Activated CD4-positive, CD25-positive, alpha-beta regulatory T cell treated with anti-CD3 and anti-CD28 coated beads, Interleukin-2, amount 50 U/mL, for 24 hours (primary cell): ENCODE measurements at regions not wholly inside any gene's neighbourhood (a gene's known extent, or its start where the extent isn't known, plus 50 kb on each side); places are given as distances from the start of the nearest gene placed in this dataset.

Experiments
- ATAC-seq, 2 donors: fragments of 150-1000 bp; cut with Tn5 transposase; one replicate each; pipeline ENCODE4 v1.10.0; 2021; ENCODE audit warnings: mild to moderate bottlenecking in 1 of 2, moderate library complexity in 1 of 2

- ATAC-seq = no peak
Measured at GRCh38 chr3:117534138-117534537, 824.6 kb downstream of the TUSC7 start.

DNA sequence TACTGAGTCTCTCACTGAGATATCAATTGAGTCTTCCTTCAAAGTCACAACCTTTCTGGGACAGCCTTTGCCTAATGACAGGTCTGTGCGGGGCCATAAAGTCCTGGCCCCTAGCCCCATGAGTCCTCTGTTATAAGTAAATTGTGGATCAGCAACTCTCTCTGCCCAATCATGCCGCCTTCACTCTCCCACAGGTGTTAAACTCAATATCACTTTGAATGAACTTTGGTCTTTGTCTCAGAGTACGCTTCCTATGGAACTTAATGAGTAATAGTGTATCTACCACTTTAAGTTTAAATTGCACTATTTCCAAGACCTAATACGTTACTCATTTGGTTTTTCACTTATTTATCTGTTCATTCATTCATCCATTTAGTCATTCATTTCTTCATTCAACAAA, 826.4 kb downstream of the TUSC7 start:
- ATAC-seq = no peak

GRCh38 chr3:117537949-117538348, 828.4 kb downstream of the TUSC7 start:
- ATAC-seq = no peak

- no peak for ATAC-seq
Measured at GRCh38 chr3:117539729-117540128, 830.1 kb downstream of the TUSC7 start.

GRCh38 chr3:117540597-117540996, 831.0 kb downstream of the TUSC7 start:
- ATAC-seq = no peak

DNA sequence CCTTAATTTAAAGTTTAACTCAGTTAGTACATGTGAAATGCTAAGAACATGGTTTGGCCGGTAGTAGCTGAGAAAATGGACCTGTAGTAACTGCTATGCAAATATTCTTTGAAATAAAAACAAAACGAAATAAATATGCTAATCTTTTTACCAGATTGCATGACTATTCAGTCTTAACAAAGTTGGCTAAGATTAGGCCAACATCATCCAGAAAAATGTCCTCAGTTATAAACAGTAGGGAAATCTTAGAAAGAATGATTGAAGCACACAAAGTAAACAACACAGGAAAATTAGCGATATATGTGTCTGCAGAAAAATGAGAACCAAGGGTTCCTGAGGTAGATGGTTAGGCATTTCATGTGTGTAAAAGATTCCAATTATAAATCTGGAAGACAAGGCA, 832.1 kb downstream of the TUSC7 start:
- ATAC-seq = no peak

- ATAC-seq = no peak
Measured at GRCh38 chr3:117543521-117543920, 833.9 kb downstream of the TUSC7 start.

DNA sequence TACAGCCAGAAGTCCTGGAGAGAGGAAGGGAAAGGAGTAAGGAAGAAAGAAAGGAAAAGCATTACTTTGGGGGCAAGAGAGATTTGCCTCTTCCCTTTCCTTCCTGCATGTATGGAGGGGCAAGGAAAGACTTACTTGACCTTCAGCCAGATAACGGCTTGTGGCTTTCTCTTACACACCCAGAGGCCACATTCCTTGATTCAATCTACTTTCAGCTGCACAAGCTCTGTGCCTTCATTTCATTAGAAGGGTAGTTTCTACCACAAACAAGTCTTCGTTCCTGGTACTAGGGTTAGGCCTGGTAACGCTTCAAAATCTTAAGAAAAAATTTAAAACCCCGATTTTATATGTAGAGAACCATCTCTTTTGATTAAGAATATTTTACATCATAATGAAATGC, 835.9 kb downstream of the TUSC7 start:
- ATAC-seq = no peak

DNA sequence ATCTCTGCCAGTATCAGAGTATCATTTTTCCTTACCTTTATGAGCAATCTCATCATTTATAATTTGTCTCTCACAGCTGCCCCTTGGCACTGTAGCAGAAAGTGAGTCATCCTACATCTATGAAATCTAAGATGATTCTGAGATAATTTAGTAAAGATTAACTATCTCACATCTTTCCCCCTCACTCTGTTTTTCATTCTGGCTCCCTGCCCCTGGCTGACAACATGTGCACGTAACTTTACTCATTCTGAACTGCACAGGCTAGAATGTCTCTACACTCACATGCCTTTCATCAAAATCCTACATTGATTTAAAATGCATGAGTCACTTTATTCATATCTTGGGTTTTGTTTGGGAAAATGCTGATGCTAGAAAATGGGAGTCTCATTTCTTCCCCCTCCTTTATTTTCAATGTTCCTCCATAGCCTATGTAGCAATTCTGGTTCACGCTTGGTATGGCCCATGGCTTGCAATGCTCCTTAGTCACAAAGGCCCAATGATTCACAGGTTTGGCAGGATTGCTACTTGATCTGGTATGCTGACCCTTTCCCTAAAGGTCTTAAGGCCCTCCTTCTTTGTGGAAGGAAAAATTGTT, 838.5 kb downstream of the TUSC7 start:
- no peak for ATAC-seq

GRCh38 chr3:117548600-117548999, 839.0 kb downstream of the TUSC7 start:
- ATAC-seq = no peak

DNA sequence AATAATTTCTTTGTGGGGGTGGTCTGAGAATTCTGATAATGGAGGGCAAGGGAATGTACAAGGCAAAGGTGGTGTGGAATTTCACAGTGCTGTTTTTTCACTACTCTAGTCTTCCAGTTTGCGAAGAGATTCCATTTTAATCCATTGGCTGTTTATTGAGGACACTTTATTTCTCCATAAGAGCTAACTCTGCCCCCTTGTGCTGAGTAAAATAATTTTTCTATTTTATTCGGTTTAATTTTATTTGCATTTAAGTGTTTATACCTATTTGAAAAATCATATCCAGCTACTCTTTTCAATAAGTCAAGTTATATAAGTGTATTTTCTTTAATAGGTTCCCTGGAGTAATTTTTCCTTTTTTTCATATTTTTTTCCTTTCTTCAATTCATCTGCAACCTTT, 840.1 kb downstream of the TUSC7 start:
- ATAC-seq = no peak

DNA sequence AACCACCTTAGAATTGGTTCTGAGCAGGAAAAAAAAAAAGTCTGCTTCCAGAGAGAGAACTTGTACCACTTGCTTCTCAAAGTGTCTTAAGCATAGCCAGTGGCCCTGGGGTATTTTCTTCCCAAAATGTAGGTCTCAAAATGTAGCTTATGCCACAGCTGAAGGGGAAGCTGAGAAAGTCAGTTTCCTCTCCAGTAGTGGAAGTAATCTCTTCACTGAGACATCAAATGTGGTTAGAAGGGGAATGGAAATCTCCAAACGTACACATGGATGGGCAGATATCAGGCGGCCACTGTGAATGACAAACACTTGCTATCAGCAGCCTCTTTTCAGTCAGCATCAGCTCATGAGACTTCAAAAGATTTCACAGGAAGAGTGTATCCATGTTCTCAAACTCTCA, 841.2 kb downstream of the TUSC7 start:
- no peak for ATAC-seq

GRCh38 chr3:117553461-117553860, 843.9 kb downstream of the TUSC7 start:
- no peak for ATAC-seq

GRCh38 chr3:117556646-117557407, 847.2 kb downstream of the TUSC7 start:
- no peak for ATAC-seq

DNA sequence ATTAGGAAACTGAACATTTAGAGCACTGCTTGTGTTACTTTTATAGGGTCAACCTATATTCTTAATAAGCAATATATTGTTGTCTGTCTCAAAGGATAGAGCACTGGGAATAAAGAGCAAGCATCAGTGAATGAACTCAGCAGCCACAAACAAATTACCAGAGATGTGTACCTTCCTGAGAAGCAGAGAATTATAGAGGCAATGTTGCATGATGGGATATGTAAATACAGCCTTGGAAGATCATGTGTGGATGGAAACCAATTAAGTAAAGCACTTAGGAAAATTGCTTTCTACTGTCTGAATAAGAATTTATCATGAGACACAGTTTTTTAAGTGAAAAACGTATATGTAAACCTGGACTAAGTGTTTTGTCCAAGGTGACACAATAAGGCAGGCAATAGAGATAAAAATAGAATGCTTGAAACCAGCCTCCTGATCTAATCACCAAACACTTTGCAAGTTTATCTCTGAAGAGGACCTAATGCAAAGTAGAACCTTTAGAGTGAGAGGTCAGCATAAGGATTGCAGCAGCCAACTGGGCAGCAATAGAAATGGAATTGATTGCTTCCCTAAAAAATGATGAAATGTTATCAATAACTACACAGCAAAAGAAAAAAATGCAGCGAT, 848.0 kb downstream of the TUSC7 start:
- ATAC-seq = no peak

DNA sequence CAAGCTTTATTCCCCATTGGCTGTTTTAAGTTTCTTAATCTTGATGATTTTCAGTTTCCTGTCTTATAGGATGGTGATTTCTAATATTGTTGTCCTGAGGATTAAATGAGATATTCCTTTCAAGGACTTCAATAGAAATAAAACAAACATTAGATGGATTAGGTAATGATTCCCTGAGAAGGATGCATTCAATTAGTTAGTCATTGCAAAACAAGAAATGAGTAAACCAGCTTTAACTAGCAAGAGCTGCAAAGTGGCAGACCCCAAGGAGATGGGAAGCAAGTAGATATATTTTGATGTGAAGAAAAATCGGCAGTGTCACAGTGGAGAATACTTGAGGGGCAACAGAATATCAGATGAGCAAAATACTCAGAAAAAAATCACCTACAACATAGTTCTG, 849.1 kb downstream of the TUSC7 start:
- ATAC-seq = no peak

DNA sequence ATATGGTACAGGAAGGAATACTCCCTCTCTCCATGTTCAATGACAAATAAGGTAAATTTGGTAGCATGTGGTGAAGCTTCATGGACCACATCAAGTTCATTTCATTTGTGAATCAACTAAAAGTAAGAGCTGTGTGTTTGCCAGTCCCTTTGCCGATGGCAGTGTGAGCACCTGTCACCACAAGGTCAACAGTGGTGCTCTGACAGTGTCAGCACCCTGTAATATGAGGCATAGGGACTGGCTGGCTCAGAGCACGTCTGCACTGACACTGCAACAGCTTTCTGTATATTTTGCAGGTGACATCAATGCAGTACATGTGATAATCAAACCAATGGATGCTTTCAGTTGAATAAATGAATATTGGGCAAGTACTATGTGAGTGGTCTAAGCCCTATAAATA, 852.4 kb downstream of the TUSC7 start:
- ATAC-seq = no peak

- no peak for ATAC-seq
Measured at GRCh38 chr3:117563063-117563462, 853.5 kb downstream of the TUSC7 start.

- no peak for ATAC-seq
Measured at GRCh38 chr3:117565777-117566176, 856.2 kb downstream of the TUSC7 start.

GRCh38 chr3:117566926-117567325, 857.3 kb downstream of the TUSC7 start:
- ATAC-seq = no peak

GRCh38 chr3:117567382-117567781, 857.8 kb downstream of the TUSC7 start:
- ATAC-seq = no peak

GRCh38 chr3:117567906-117568305, 858.3 kb downstream of the TUSC7 start:
- no peak for ATAC-seq

GRCh38 chr3:117572786-117573185, 863.2 kb downstream of the TUSC7 start:
- no peak for ATAC-seq

GRCh38 chr3:117580806-117581205, 871.2 kb downstream of the TUSC7 start:
- no peak for ATAC-seq
